ACC112 (cell line): ENCODE measurements at regions not wholly inside any gene's neighbourhood (a gene's known extent, or its start where the extent isn't known, plus 50 kb on each side); places are given as distances from the start of the nearest gene placed in this dataset.

Experiments used
- H2AFZ ChIP-seq: fragments of 200-600 bp; sonication (generic); one replicate; pipeline ENCODE4 v1.6.0; 2017; ENCODE audit warnings: antibody characterized with exemption, low read length; ENCODE audit not compliant: unreplicated experiment
- H3K27ac ChIP-seq: fragments of 200-600 bp; sonication (generic); 2 replicates; pipeline ENCODE4 v1.5.1; 2014; ENCODE audit warnings: low read depth, mild to moderate bottlenecking, antibody characterized with exemption, low read length, moderate library complexity
- H3K27me3 ChIP-seq: fragments of 200-600 bp; sonication (generic); 2 replicates; pipeline ENCODE4 v1.6.1; 2014; ENCODE audit warnings: mild to moderate bottlenecking, antibody characterized with exemption, low read length, moderate library complexity, mixed read lengths; ENCODE audit not compliant: insufficient read depth
- H3K36me3 ChIP-seq: fragments of 200-600 bp; sonication (generic); 2 replicates; pipeline ENCODE4 v1.6.1; 2016; ENCODE audit warnings: mild to moderate bottlenecking, antibody characterized with exemption, low read length, moderate library complexity, mixed read lengths; ENCODE audit not compliant: insufficient read depth
- H3K4me1 ChIP-seq: fragments of 200-600 bp; sonication (generic); one replicate; pipeline ENCODE4 v1.6.1; 2016; ENCODE audit warnings: low read length, mixed read lengths; ENCODE audit not compliant: insufficient read depth, unreplicated experiment, control insufficient read depth
- H3K4me3 ChIP-seq: fragments of 200-600 bp; sonication (generic); 2 replicates; pipeline ENCODE4 v1.5.1; 2014; ENCODE audit warnings: mild to moderate bottlenecking, low read depth, low read length
- H3K79me2 ChIP-seq: fragments of 200-600 bp; sonication (generic); one replicate; pipeline ENCODE4 v1.6.0; 2016; ENCODE audit warnings: low read length; ENCODE audit not compliant: control insufficient read depth, unreplicated experiment, insufficient read depth

DNA sequence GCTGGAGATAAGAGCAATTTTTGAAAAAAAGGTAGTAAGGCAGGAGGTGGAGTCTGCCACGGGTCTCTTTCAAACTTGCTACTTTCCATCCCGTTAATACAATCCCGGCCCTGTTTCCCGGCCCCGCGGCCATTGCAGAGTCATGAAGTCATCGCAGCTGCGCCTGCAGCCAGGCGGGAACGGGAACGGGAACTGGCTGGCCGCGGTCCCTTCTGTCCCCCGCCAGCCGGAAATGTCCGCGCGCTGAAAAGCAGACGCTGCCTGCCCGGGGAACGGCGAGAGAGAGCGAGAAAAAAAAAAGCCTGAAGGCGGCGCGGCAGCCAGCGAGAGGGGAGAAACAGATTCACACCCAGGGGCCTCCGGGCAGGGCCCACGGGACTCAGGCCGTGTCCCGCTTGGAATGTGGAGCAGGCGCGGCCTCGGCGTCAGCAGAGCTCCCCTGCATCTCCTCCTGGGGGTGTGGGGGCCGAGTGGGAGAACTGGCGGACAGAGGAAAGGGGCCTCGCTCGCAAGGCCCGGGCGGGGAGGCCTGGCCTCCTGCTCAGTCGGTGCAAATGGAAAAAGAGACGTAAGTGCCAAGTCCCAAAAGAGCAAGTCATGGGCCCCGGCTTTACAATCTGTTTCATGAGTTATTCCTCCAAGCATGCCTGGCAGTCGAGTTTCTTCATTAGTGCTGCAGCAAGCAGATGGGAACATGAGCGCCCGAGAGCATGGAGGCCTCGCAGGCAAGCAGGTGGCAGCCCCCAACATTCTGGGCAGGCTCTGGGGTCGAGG is 201.2 kb upstream of the GAS1 start:
- Histone ChIP-seq H3K4me3 (peak overlapping the region; percentile 61), H3K27ac (peak overlapping the region; percentile 59), H2AFZ (peak overlapping the region; percentile 91), H3K27me3 (no peaks in the 10 kb centered on the region), H3K36me3 (no peaks in the 10 kb centered on the region), H3K79me2 (no peaks in the 10 kb centered on the region), H3K4me1 (peaks cover 10% of the 10 kb centered on the region)

DNA sequence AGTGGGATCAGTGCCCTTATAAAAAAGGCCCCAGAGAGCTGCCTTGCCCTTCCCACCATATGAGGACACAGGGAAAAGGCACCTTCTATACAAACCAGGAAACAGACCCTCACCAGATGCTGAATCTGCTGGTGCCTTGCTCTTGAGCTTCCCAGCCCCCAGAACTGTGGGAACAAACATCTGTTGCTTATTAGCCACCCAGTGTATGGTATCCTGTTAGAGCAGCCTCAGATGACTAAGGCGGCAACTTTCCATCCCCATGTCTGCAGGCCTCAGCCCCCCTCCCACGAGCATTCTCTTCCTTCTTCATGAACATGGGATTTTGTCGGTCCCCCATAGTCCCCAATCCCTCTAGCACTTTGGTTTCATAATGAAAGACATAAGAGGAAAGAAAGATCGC is 202.5 kb upstream of the GAS1 start:
- no peak overlapping the region for H3K4me3 ChIP-seq
- peaks cover 10% of the 10 kb centered on the region for H3K4me1 ChIP-seq
- H3K79me2 ChIP-seq, result no peaks in the 10 kb centered on the region
- H3K36me3 ChIP-seq, result no peaks in the 10 kb centered on the region
- no peak overlapping the region for H2AFZ ChIP-seq
- H3K27ac ChIP-seq, result no peak overlapping the region
- H3K27me3 ChIP-seq, result no peaks in the 10 kb centered on the region

DNA sequence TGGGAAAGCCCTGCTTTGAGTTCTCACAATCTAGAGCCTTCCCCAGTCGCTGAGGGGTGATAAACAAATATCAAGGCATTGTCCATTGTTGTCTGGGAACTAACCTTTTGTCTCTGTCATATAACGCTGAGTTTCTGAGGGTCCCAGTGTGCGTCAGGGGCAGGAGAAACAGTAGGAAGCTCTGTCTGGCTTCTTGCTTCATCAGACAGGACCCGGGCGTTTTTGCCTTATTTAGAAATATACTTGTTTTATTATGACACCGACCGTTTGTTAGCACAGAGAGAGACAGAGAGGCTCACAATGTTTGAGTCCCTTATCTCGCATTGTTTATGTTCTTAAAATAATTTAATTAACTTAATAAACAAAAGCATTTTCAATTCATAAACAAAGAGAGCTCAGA is 204.9 kb upstream of the GAS1 start:
- H3K27me3 ChIP-seq, result no peaks in the 10 kb centered on the region
- no peak overlapping the region for H2AFZ ChIP-seq
- H3K4me3 ChIP-seq, result no peak overlapping the region
- peaks cover 10% of the 10 kb centered on the region for H3K4me1 ChIP-seq
- no peaks in the 10 kb centered on the region for H3K79me2 ChIP-seq
- H3K27ac ChIP-seq, result no peak overlapping the region
- no peaks in the 10 kb centered on the region for H3K36me3 ChIP-seq

DNA sequence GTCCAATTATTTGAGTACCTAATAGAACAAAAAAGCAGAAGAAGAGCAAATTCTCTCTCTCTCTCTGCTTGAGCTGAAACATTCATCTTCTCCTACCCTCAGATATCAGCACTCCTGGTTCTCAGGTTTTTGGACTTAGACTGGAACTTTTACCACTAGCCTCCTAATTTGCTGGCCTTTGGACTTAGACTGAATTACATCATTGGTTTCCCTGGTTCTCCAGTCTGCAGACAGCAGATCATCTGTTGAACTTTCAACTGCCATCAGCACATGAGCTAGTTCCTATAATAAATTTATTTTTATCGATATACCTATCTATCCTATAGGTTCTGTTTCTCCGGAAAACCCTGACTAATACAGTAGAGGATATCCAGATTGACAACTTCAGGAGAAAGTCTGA is 208.9 kb upstream of the GAS1 start:
- Histone ChIP-seq H3K4me1 (no peaks in the 10 kb centered on the region), H3K36me3 (no peaks in the 10 kb centered on the region), H3K27ac (no peak overlapping the region), H3K79me2 (no peaks in the 10 kb centered on the region), H3K4me3 (no peak overlapping the region), H3K27me3 (no peaks in the 10 kb centered on the region), H2AFZ (no peak overlapping the region)

DNA sequence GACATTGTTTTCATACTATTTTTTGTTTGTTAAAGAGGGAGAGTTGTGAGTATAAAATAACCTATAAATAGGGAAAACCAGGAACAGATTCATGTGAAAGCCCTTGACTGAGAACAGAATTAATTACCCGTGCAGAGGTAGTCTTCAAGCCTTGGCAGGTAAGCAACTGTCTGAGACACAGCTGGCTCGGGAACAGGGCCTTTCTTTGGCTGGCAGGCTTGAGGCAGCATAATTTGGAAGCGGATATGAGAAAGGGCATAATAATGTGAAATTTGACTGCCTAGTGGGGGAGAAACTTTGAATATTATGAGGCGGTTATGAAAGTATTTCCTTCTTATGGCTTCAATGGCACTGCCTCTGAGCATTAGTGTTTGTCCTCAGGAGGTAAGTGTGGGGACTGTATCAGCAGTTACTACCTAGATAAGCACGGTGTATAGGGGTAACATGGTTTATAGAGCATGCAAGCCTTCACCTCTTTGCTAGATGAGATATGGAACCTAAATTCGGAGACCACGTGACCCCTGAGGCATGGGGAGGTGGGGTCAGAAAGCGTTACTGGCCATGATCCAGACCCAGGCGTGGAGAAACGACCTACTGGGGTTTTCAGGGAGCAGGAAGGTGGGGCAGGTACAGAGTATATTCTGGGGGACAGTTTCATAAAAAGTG is 210.2 kb upstream of the GAS1 start:
- no peaks in the 10 kb centered on the region for H3K4me1 ChIP-seq
- H2AFZ ChIP-seq, result no peak overlapping the region
- no peaks in the 10 kb centered on the region for H3K36me3 ChIP-seq
- no peaks in the 10 kb centered on the region for H3K79me2 ChIP-seq
- H3K27me3 ChIP-seq, result no peaks in the 10 kb centered on the region
- no peak overlapping the region for H3K27ac ChIP-seq
- no peak overlapping the region for H3K4me3 ChIP-seq

DNA sequence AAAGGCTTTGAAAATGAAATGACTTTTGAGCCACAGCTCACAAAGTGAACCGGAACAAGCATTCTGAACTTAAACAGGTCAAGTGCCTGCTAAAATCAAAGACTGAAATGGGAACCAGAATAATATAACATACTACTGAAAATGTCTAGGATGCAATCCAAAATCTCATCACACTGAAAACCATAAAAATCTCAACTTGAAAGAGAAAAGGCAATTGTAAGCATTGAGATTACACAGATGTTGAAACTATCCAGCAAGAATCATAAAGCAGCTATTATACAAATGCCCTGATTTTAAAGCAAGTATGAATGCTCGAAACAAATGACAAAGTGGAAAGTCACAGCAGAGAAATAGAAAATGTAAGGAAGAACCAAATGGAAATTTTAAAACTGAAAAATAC is 211.5 kb upstream of the GAS1 start:
- no peak overlapping the region for H2AFZ ChIP-seq
- H3K4me3 ChIP-seq, result no peak overlapping the region
- no peaks in the 10 kb centered on the region for H3K79me2 ChIP-seq
- H3K27me3 ChIP-seq, result no peaks in the 10 kb centered on the region
- no peaks in the 10 kb centered on the region for H3K4me1 ChIP-seq
- no peaks in the 10 kb centered on the region for H3K36me3 ChIP-seq
- H3K27ac ChIP-seq, result no peak overlapping the region

DNA sequence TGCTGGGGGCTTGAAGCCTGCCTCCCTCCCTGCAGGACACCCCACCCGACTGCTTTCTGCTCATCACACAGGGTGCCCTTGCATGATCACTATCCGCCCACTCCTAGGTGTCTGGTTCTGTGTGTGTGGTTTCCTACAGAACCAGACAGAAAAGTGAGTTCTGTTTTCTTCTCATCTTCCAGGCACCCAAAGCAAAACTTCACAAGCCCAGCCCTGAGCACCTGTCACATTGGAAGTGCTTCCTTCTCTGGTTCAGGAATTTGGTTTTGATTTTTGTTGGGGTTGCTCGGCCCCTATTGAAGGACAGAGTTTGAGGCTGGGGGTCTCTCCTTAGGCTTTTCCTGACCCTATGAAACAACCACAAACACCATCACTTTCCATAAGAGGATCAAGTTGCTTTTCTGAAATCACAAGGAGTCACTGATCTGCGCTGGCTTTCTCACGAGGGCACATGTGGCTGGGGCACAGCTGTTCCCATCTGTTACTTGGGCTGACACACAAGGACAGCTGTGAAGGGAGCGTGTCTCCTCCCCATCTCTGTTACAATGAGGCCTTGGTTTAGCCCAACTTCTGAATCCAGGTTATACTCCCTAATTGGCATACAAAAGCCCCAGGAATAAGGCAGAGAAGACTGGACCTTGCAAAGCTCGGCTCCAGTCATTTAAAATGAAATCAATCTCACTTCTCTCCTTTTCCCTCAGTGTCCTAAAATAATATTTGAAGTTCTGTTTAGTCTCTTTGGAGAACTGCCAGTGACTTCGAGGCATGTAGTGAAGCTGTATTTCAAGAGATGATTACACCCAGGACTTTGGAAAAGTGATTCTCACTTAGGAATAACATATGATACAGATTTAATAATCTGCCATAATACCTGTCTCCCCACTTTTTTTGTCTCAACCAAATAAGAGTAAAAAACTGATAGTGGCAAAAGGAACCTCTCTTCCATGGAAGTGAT is 213.1 kb upstream of the GAS1 start:
- no peaks in the 10 kb centered on the region for H3K27me3 ChIP-seq
- H3K4me3 ChIP-seq, result no peak overlapping the region
- no peaks in the 10 kb centered on the region for H3K36me3 ChIP-seq
- no peaks in the 10 kb centered on the region for H3K4me1 ChIP-seq
- no peak overlapping the region for H2AFZ ChIP-seq
- H3K27ac ChIP-seq, result no peak overlapping the region
- no peaks in the 10 kb centered on the region for H3K79me2 ChIP-seq

DNA sequence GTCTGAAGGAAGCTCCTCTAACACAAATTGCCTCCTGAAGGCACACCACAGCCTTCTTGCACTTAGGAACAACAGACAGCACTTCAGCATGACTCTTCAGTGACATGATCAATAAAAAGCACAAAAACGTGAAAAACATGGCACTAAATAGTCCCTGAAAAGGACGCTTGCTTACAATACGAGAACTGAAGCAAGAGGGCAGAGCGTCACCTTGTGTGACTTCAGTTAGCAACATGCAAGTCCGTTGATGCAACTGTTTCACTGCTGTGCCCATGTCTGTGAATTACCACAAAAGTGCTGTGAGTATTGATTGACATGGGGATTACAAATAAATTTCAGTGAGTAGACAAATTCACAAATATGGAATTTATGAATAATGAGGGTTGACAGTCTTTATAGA is 219.9 kb upstream of the GAS1 start:
- Histone ChIP-seq H3K27me3 (no peaks in the 10 kb centered on the region), H2AFZ (no peak overlapping the region), H3K79me2 (no peaks in the 10 kb centered on the region), H3K27ac (no peak overlapping the region), H3K36me3 (no peaks in the 10 kb centered on the region), H3K4me3 (no peak overlapping the region), H3K4me1 (no peaks in the 10 kb centered on the region)

DNA sequence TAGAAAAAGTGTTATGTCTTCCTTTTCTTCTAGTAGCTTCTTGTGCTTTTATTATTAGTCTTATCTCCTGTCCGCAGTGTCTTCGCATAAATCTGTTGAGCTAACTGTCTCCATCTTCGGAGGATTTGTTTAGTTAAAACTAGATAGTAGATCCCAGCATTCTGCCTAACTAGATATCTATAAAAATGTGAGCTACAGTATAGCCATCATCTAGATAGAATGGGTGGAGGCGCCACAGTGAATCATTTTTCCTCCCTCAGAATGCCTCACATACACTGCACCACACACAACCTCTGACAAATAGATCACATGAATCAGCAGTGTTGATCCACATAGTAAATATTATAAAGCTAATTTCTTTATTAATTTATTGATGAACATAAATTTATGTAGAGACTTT is 220.3 kb upstream of the GAS1 start:
- Histone ChIP-seq H3K79me2 (no peaks in the 10 kb centered on the region), H2AFZ (no peak overlapping the region), H3K27me3 (no peaks in the 10 kb centered on the region), H3K4me3 (no peak overlapping the region), H3K4me1 (no peaks in the 10 kb centered on the region), H3K27ac (no peak overlapping the region), H3K36me3 (no peaks in the 10 kb centered on the region)

DNA sequence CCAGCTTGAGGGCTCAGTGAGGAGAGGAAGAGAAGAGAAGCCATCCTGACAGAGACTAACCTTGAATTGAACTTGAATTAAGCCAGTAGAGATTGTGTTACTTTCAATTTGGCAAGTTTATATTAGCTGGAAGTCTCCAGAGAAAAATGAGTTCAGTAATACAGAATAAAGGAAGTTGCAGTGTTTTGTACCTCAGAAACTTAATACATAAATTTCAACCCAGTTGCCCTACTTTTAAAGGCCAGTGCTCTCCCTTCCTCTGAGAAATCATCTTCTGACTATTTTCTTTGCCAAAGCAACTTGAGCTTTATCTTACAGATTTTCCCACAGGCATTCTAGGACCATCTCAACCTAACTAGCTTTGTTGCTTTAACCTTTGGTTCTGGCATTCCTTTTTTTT is 231.0 kb upstream of the GAS1 start:
- H3K27me3 ChIP-seq, result no peaks in the 10 kb centered on the region
- H3K4me1 ChIP-seq, result no peaks in the 10 kb centered on the region
- no peak overlapping the region for H3K27ac ChIP-seq
- no peaks in the 10 kb centered on the region for H3K79me2 ChIP-seq
- H2AFZ ChIP-seq, result no peak overlapping the region
- no peaks in the 10 kb centered on the region for H3K36me3 ChIP-seq
- no peak overlapping the region for H3K4me3 ChIP-seq
